K562 (cell line): ENCODE measurements at regions not wholly inside any gene's neighbourhood (a gene's known extent, or its start where the extent isn't known, plus 50 kb on each side); places are given as distances from the start of the nearest gene placed in this dataset.

ENCODE experiments used
- ATAC-seq: fragments of 200-7000 bp; cut with Tn5 transposase; 3 replicates; pipeline ENCODE4 v1.9.1; 2020; ENCODE audit warnings: moderate library complexity
- BruUV-seq: library from RNA; stranded (reverse); fragments of 400-500 nt; replicated peaks from 2 replicates; lab custom pipeline; 2021; lab: Mats Ljungman, UMichigan
- CTCF ChIA-PET: fragments of 300-600 bp; formaldehyde crosslinking; extraction: SDS; loops from one replicate; lab custom pipeline; 2021; ENCODE audit warnings: low intra/inter-chr PET ratio; lab: Yijun Ruan, JAX
- POLR2A ChIA-PET: fragments of 300-600, 350-650 bp; sonication (Branson Sonifier 250); formaldehyde crosslinking; extraction: SDS; loops from one replicate; lab custom pipeline; 2021; ENCODE audit warnings: antibody characterized with exemption, inconsistent platforms; lab: Yijun Ruan, JAX
- DNase-seq, 4 experiments: peaks; one replicate each; pipeline versions ENCODE4 v3.0.0 to v3.0.0-alpha.2; 2011 to 2018; ENCODE audit warnings: low spot score in 3 of 4, mixed read lengths in 3 of 4; ENCODE audit errors: extremely low read depth in 1 of 4
- FAIRE-seq: peaks from 2 replicates; lab custom pipeline; 2011; peaks lifted over from hg19 to GRCh38; lab: Jason Lieb, UNC
- H2AFZ ChIP-seq: 2 replicates; pipeline ENCODE4 v1.6.0; 2011; ENCODE audit warnings: low read depth, low read length, control low read depth, inconsistent platforms
- H3K27ac ChIP-seq: fragments of 200-600 bp; 3 replicates; pipeline ENCODE4 v1.8.0; 2011; ENCODE audit warnings: low read depth, mild to moderate bottlenecking, control low read depth, inconsistent platforms, low read length, moderate library complexity, mixed read lengths; ENCODE audit errors: extremely low read depth
- H3K27me3 ChIP-seq, 2 experiments: fragments of 300-600 bp in 1 of 2; 2 replicates in 1 of 2; 3 replicates in 1 of 2; pipeline versions ENCODE4 v1.6.0 to v1.8.0; 2011; ENCODE audit warnings: inconsistent platforms in 2 of 2, low read length in 2 of 2, mild to moderate bottlenecking in 1 of 2, mixed read lengths in 1 of 2, moderate library complexity in 1 of 2; ENCODE audit not compliant: control insufficient read depth in 2 of 2, insufficient read depth in 2 of 2
- H3K36me3 ChIP-seq: fragments of 300-600 bp; 3 replicates; pipeline ENCODE4 v1.8.0; 2011; ENCODE audit warnings: mild to moderate bottlenecking, low read length, inconsistent platforms; ENCODE audit not compliant: control insufficient read depth, insufficient read depth
- H3K4me1 ChIP-seq, 2 experiments: fragments of 200-600 bp in 1 of 2; replicated peaks in 1 of 2; 2 replicates in 1 of 2; 3 replicates in 1 of 2; pipeline versions ENCODE4 v1.5.1 to v1.8.0; 2011; ENCODE audit warnings: inconsistent platforms in 2 of 2, low read length in 2 of 2, mild to moderate bottlenecking in 1 of 2, mixed read lengths in 1 of 2, moderate library complexity in 1 of 2; ENCODE audit not compliant: control insufficient read depth in 2 of 2, insufficient read depth in 2 of 2
- H3K4me2 ChIP-seq: 2 replicates; pipeline ENCODE4 v1.6.1; 2011; ENCODE audit warnings: low read length, control low read depth, inconsistent platforms, mixed read lengths; ENCODE audit not compliant: insufficient read depth
- H3K4me3 ChIP-seq: fragments of 200-600 bp; sonication (generic), shearing (Covaris generic); 2 replicates; pipeline ENCODE4 v1.5.1; 2016; ENCODE audit warnings: control low read depth, inconsistent platforms
- H3K79me2 ChIP-seq: fragments of 200-600 bp; 3 replicates; pipeline ENCODE4 v1.8.0; 2011; ENCODE audit warnings: low read length, inconsistent platforms; ENCODE audit not compliant: control insufficient read depth, insufficient read depth
- H3K9ac ChIP-seq, 2 experiments: 2 replicates each; pipeline versions ENCODE4 v1.6.0 to v1.6.1; 2011; ENCODE audit warnings: low read depth in 2 of 2, low read length in 2 of 2, control low read depth in 1 of 2, inconsistent platforms in 1 of 2, mild to moderate bottlenecking in 1 of 2, mixed read lengths in 1 of 2; ENCODE audit not compliant: insufficient read depth in 1 of 2
- H3K9me1 ChIP-seq: one replicate; pipeline ENCODE4 v1.6.0; 2011; ENCODE audit warnings: inconsistent platforms, mild to moderate bottlenecking, low read length, moderate library complexity; ENCODE audit not compliant: control insufficient read depth, insufficient read depth
- H3K9me3 ChIP-seq: replicated peaks from 2 replicates; pipeline ENCODE4 v1.5.1; 2011; ENCODE audit warnings: low read depth, low read length, inconsistent platforms; ENCODE audit not compliant: control insufficient read depth, insufficient read depth
- H4K20me1 ChIP-seq: replicated peaks from 2 replicates; pipeline ENCODE4 v1.6.1; 2011; ENCODE audit warnings: low read length, inconsistent platforms, mixed read lengths; ENCODE audit not compliant: control insufficient read depth, insufficient read depth
- BDP1 ChIP-seq: IDR thresholded peaks from 3 replicates; pipeline ENCODE4 v1.6.1; 2011; ENCODE audit not compliant: insufficient read length, insufficient read depth
- CBX8 ChIP-seq: fragments of 200-600 bp; sonication (generic); IDR thresholded peaks from 2 replicates; pipeline ENCODE4 v1.6.1; 2012; ENCODE audit warnings: borderline replicate concordance, mixed run types, low read depth, mild to moderate bottlenecking, moderate library complexity, mixed read lengths, low read length, control low read depth, inconsistent platforms; ENCODE audit not compliant: poor library complexity, severe bottlenecking; ENCODE audit errors: extremely low read depth
- HMGN3 ChIP-seq: IDR thresholded peaks from 2 replicates; pipeline ENCODE4 v1.6.1; 2011; ENCODE audit warnings: borderline replicate concordance, low read depth, mild to moderate bottlenecking, mixed read lengths, low read length; ENCODE audit not compliant: insufficient read length; ENCODE audit errors: extremely low read depth
- MIER1 ChIP-seq: fragments of 450-650 bp; IDR thresholded peaks from 2 replicates; pipeline ENCODE4 v1.6.1; 2016; ENCODE audit warnings: antibody characterized with exemption, mild to moderate bottlenecking, low read depth
- MTF1 ChIP-seq: fragments of 250-450 bp; sonication (Bioruptor Pico); IDR thresholded peaks from 2 replicates; pipeline ENCODE4 v1.9.0; 2021; ENCODE audit warnings: moderate library complexity, mild to moderate bottlenecking, inconsistent platforms, borderline replicate concordance
- RBM17 ChIP-seq: fragments of 200-400 bp; formaldehyde crosslinking; IDR thresholded peaks from 2 replicates; pipeline ENCODE4 v1.6.1; 2017; ENCODE audit warnings: low read depth, mild to moderate bottlenecking, low read length, borderline replicate concordance
- RBM25 ChIP-seq: fragments of 200-400 bp; formaldehyde crosslinking; IDR thresholded peaks from 2 replicates; pipeline ENCODE4 v1.6.1; 2018; ENCODE audit warnings: low read length, low read depth, moderate library complexity; ENCODE audit not compliant: severe bottlenecking
- RBM39 ChIP-seq: fragments of 200-400 bp; formaldehyde crosslinking; optimal IDR thresholded peaks from 2 replicates; pipeline ENCODE3; 2018; ENCODE audit warnings: low read depth, low read length
- ZNF197 ChIP-seq: fragments of 200-800 bp; sonication (Bioruptor generic); IDR thresholded peaks from 2 replicates; pipeline ENCODE4 v1.6.1; 2016; ENCODE audit warnings: low read depth, missing genetic modification characterization, missing compliant biosample characterization
- ZNF655 ChIP-seq: fragments of 250-450 bp; sonication (Bioruptor Pico); IDR thresholded peaks from 2 replicates; pipeline ENCODE4 v1.5.0; 2021
- WGBS: fragments of 100-300 bp; shearing (Covaris generic); methylation state at CpG from one replicate; pipeline ENCODE4 v1.1.6; 2016; ENCODE audit warnings: low coverage, mixed read lengths; ENCODE audit not compliant: insufficient coverage; ENCODE audit errors: missing lambda C conversion rate; 5-methylcytosine and 5-hydroxymethylcytosine counted together
- in situ Hi-C: fragments of 300-500 bp; cut with MboI; formaldehyde crosslinking; loops from 4 replicates; pipeline ENCODE4 v1.15.0; 2018; ENCODE audit warnings: inconsistent platforms, mixed read lengths
- intact Hi-C: fragments of 100-400 bp; cut with micrococcal nuclease; formaldehyde crosslinking; loops from 2 replicates; pipeline ENCODE4 v1.14.2; 2022
- TF ChIP-seq, protein P1 (sequence below): fragments of 250-450 bp; sonication (Bioruptor Pico); IDR thresholded peaks from 2 replicates; pipeline ENCODE4 v1.8.0; 2022; ENCODE audit warnings: moderate library complexity, mild to moderate bottlenecking, inconsistent platforms

DNA sequence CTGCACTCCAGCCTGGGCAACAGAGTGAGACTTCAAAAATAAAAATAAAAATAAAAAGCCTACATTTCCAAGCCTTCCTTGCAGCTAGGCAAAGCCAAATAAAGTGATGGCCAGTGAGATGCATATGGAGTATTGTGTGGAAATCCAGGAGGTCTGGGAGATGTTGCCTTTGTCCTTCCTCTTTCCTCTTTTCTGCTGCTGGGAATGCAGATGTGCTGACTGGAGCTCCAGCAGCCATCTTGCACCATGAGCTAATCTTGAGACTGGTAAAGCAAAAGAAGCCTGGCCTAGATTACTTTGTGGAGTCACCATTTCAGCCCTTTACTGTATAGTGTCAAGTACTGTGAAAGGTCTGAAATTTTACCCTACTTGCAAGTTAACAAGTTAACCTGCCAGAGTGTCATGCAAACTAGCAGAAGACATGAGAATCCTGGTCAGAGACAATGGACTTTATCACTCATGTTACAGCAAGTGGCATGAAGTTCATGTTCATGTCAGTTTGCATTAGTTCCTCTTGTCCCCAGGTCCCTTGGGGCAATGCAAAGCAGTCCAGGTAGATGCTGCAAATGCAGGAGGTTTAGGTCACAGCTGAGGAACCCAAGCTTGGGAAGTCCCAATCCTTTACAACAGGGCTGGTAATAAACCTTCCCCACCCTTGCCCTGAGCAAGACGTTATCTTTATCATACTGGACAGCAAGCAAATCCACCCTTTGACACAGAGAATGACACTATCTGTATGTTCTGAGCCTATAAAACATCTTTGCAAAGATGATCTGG, 103.1 kb downstream of the TLE3 start:
- in situ Hi-C loops, result no loop called here
- no peak overlapping the region for H3K4me2 ChIP-seq

GRCh38 chr15:69996321-69997160, 101.2 kb downstream of the TLE3 start:
- POLR2A ChIA-PET, result interaction anchor here (1.1 kb wide), 1 partner anchor 103 kb away, joined by 4 read pairs; no protein-coding TSS in a partner anchor
- H2AFZ ChIP-seq, result no peak overlapping the region
- H4K20me1 ChIP-seq, result no peaks in the 10 kb centered on the region; the same call in 1 of the 2 replicates
- peaks cover 19 to 45% of the 10 kb centered on the region in 2 experiments; a peak in 4 of 5 replicates for H3K27me3 ChIP-seq
- no peak overlapping the region for H3K4me2 ChIP-seq
- H3K4me3 ChIP-seq, result no peak overlapping the region
- no peak for FAIRE-seq
- H3K4me1 ChIP-seq, result no peaks in the 10 kb centered on the region; a peak in 1 of 5 replicates
- no peaks in the 10 kb centered on the region for H3K9me1 ChIP-seq
- CTCF ChIA-PET, result no interaction called here
- intact Hi-C loops (no loop called here), in situ Hi-C loops (no loop called here)
- BruUV-seq, result no TSS peak
- H3K9me3 ChIP-seq, result no peaks in the 10 kb centered on the region
- DNase-seq, result no peak
- no peak overlapping the region for H3K9ac ChIP-seq
- ATAC-seq, result no peak
- WGBS, result under 1% methylated on average over 15 of the region's 15 CpGs
- no peak overlapping the region for H3K27ac ChIP-seq
- no peaks in the 10 kb centered on the region for H3K79me2 ChIP-seq
- TF ChIP-seq, protein P1, sequence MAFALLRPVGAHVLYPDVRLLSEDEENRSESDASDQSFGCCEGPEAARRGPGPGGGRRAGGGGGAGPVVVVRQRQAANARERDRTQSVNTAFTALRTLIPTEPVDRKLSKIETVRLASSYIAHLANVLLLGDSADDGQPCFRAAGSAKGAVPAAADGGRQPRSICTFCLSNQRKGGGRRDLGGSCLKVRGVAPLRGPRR (CRISPR knock-in tag), result no peak
- TF ChIP-seq CBX8 (no peak), ZNF655 (no peak), MIER1 (no peak), MTF1 (CRISPR knock-in tag) (no peak), HMGN3 (no peak), BDP1 (no peak), RBM17 (no peak), ZNF197 (CRISPR knock-in tag) (no peak)
- TF ChIP-seq, all 486 proteins: peak for 0
- H3K36me3 ChIP-seq, result no peaks in the 10 kb centered on the region

More for the DNA sequence above, 103.1 kb downstream of the TLE3 start:
- Histone ChIP-seq H2AFZ (no peak overlapping the region), H3K9me1 (no peaks in the 10 kb centered on the region), H3K4me3 (no peak overlapping the region), H3K27me3 (peaks cover 19 to 62% of the 10 kb centered on the region in 2 experiments; a peak in 4 of 5 replicates)
- WGBS, result 0% methylated on average over 1 of the region's 1 CpG
- POLR2A ChIA-PET, result interaction anchor here (0.5 kb wide), 1 partner anchor 31 kb away, joined by 3 read pairs; no protein-coding TSS in a partner anchor
- no TSS peak for BruUV-seq
- intact Hi-C loops, result no loop called here
- no peak for ATAC-seq
- TF ChIP-seq RBM39 (no peak), RBM25 (peak; percentile 63)
- TF ChIP-seq, all 486 proteins: peak for 1
- Histone ChIP-seq H3K27ac (no peak overlapping the region), H3K36me3 (no peaks in the 10 kb centered on the region), H3K4me1 (no peaks in the 10 kb centered on the region; a peak in 1 of 5 replicates), H3K9ac (no peak overlapping the region), H3K9me3 (no peaks in the 10 kb centered on the region), H4K20me1 (no peaks in the 10 kb centered on the region; the same call in 1 of the 2 replicates), H3K79me2 (no peaks in the 10 kb centered on the region)
- DNase-seq, result no peak
- CTCF ChIA-PET, result no interaction called here
- no peak for FAIRE-seq
